Fibroblast of the conjunctiva (primary cell): ENCODE measurements at regions not wholly inside any gene's neighbourhood (a gene's known extent, or its start where the extent isn't known, plus 50 kb on each side); places are given as distances from the start of the nearest gene placed in this dataset.
"Not testable (repeated sequence)": the region's sequence is repeated elsewhere in the genome, so short reads cannot be mapped to it uniquely, and the experiment has no call there.

Source experiments
- DNase-seq: peaks from one replicate; pipeline ENCODE4 v3.0.0-alpha.2; 2010; ENCODE audit warnings: low read depth

DNA sequence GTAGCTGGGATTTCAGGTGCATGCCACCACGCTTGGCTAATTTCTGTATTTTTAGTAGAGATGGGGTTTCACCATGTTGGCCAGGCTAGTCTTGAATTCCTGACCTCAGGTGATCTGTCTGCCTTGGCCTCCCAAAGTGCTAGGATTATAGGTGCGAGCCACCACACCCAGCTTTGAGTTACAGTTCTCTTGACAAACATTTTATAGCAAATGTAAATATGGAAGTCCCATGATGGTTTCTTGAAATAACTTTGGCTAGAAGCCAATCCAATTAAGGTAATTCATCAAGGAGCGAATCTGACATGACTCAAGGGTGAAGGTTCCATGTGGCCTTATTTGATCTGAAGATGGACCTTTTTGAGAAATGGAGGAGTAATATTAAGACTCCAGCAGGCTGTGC lies 76.2 kb upstream of the RFLNA start:
- DNase-seq, result not testable (repeated sequence)

DNA sequence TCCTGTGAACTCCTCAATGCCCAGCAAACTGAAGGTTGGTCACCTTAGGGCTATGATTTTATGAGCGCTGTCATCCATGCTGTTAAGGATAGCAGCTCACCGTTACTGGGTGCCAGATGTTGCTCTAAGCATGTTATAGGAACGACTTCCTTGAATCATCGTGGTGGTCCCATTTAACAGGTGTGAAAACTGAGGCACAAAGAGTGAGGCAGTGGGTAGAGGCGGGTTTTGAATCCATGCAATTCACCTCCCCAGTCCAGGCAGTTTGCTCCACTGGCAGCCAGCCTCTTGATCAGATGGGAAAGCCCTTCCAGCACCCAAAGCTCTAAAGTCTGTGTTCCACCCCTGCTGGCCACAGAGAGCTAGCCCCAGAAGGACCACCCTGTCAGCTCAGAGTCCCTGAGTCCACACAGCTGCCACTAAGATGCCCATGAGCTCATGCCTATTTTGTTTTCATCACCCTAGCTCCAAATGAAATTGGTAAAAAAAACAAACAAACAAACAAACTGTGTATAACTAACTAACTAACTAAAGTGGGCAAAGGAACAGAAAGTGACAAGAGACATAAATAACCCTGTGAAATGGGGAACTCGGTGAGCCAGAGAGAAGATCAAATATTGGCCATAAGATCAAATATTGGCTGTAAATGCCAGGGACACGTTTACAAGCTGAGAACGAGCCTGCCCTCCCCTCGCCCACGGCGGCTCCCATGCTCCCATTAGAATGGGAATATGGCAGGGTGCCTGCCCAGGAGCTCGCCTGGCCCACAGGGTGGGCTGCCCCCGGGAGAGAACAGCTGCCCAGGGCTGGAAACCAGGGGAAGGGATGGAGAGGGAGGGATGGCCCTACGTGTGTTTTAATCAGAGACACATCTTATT lies 72.3 kb upstream of the RFLNA start:
- no peak for DNase-seq

DNA sequence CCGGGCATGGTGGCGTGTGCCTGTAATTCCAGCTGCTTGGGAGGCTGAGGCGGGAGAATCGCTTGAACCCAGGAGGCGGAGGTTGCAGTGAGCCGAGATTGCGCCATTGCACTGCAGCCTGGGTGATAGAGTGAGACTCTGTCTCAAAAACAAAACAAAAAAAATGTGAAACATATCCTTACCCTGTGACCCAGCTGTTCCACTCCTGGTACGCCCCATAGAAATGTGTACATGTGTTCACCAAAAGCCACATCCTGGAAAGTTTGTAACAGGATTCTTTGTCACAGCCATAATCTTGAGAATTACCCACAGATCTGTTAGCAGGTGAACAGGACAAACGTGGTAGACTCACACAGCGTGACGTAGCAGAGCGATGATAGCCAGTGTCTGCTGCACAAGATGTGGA lies 71.2 kb upstream of the RFLNA start:
- not testable (repeated sequence) for DNase-seq

DNA sequence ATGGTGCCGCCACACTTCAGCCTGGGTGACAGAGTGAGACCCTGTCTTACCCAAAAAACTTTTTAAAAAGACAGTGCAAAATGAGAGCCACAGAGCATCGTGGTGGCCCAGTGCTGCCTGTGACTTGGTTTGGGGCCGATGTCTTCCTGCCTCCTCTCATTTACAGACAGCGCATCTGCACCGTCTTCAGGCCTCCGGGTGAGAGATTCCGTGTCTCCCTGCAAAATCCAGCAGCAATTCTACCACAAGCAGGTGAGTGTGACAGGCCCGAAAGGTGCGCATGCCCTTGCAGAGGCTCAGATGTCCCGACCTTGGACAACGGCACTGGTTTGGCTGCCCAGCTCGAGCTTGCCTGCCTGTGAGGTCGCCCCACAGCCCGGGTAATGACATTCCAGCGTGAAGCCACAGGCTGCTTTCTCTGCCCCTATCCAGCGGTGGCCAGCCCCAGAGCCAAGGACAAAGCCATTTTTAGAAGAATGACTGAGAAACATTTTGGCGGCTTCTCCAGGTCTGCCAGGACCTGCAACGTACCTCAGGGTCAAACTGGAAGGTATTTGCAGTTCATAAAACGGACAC lies 70.3 kb upstream of the RFLNA start:
- DNase-seq, result no peak

DNA sequence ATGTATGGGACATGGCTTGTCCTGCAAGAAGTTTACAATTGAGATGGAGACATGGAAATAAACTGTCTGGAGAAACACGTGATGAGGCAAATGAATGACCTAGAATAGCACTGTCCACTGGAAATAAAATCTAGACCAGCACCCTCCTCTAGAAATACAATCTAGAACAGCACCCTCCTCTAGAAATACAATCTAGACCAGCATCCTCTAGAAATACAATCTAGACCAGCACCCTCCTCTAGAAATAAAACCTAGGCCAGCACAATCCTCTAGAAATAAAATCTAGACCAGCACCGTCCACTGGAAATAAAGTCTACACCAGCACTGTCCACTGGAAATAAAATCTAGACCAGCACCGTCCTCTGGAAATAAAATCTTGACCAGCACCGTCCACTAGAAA lies 69.2 kb upstream of the RFLNA start:
- no peak for DNase-seq

DNA sequence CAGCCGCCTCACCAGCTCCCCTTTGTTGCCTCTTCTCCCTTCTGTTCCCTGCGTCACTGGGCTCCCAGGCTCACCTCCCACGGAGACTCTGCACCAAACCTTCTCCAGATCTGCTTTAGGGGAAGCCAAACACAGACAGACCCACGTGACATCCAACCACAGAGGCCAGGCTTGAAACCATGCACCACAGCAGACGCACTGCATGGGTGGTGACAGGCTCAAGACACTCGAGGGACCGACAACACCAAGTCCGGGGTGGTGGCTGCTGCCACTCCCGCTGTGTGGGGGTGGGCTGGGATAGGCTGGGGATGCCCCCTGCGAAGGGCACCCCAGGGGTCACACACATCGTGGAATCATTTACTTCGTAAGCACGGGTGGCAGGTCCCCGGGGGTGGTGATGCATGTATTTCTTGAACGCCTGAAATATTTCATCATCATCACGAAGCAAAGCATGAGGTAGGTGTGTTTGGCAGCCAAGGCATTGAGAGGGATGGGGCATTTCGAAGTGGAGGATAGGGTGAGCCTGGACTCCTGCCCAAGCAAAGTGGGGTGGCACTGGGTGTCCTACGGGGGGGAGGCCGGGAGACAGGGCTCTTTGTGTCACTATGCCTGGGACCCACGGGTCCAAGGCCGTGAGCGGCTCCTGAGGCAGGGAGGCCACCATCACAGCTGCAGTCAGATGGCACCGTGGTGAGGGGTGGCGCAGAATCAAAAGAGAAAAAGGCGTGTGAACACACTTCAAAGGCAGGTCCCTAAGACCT lies 66.8 kb upstream of the RFLNA start:
- DNase-seq, result no peak

DNA sequence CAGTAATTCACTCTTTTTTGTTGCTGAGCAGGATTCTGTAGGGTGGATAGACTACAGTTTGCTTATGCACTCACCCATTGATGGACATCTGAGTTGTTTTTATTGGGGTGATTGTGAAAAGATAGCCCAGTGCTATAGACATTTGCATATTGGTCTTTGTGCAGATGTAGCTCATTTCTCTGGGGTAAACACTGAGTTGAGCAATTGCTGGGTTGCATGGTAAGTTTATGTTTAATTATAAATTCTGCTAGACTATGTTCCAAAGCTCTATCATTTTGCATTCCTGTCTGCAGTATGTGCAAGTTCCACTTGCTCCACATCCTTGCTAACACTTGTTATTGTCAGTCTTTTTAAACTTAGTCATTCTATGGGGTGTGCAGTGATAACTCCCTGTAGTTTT lies 65.4 kb upstream of the RFLNA start:
- DNase-seq, result no peak

DNA sequence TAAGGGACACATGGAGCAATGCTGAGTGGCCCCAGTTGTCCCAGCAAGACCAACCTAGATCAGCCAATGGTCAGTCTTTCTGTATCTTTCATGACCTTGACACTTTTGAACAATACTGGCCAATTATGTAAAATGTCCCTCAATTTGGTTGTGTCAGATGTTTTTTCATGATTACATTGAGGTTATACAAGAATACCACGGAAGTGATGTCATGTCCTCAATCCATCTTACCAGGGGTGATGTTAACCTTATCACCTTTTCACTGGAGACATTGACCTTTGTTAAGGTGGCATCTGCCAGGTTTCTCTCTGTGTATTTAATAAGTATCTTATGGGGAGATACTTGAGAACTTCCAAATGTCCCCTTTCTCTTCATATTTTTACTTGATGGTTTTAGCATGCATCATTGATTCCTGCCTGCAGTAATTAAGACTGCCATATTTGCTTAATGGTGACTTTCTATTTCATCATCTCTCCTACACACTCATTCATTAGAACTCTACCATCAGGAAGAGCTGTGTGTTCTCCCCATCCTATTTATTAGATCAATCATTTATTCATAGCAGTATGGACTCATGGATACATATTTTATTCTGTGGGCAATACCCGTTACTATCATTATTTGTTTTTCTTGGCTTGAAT lies 64.7 kb upstream of the RFLNA start:
- DNase-seq, result no peak

DNA sequence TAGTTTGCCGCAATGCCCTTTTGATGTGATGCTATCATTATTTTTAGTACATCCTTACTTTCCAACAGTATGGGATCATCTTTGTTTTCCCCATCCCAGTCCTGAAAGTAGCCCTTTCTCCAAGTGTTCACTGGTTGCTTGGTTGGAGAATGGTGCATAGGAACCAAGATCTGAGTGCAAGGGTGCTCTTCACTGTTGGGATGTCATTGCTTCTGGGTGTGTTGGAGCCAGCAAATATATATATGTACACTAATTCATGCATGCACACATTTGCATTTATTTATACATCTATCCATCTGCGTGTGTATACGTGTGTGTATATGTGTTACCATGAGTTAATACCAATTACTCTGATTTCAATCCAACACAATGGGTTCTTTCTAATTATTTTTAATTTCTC lies 64.1 kb upstream of the RFLNA start:
- no peak for DNase-seq

DNA sequence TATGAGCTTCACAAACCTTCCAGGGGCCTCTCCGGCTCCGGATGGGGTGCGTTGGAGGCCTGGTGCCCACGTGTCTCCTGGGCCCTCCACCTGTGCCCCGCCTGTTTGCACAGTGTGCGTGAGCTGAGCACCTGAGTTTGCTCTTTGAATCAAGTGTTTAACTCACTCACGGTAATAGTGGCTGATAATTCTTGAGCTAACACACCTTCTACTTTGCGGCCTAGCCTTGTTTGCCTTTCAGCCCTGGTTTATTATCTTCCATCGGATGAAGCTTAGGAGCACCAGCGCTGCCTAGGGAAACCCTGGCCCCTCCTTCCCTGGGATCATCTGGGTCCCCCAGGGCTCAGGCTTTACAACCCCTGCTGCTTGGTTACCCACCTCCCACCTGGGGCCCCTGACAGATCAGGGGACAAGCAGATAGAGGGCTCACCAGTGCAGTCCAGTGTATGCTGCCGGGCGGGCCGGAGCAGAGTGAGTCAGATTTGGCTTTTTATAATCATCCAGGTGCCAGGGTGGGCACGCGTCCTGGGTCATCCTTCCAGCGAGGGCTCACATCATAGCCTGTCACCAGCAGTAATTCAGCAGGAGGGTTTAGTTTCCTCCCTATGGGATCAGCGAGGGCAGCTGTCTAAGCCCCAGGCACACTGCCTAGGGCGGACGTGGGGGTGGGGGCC lies 62.8 kb upstream of the RFLNA start:
- DNase-seq, result no peak

DNA sequence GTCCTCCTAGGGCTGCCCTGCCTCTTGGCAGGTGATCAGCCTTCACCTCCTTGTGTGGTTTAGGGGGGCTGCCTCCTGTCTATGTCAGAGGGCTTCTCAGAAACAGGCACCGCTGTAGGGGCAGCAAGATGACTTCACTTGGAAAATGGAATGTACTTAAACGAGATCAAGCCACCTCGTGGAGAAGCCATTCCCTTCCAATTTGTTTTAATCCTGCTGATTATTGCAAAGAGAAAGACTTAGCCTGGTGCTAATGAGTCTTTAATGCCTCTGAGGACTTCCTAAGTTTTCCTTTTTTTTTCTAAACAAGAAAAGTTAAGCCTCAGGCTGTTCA lies 62.3 kb upstream of the RFLNA start:
- DNase-seq, result no peak

DNA sequence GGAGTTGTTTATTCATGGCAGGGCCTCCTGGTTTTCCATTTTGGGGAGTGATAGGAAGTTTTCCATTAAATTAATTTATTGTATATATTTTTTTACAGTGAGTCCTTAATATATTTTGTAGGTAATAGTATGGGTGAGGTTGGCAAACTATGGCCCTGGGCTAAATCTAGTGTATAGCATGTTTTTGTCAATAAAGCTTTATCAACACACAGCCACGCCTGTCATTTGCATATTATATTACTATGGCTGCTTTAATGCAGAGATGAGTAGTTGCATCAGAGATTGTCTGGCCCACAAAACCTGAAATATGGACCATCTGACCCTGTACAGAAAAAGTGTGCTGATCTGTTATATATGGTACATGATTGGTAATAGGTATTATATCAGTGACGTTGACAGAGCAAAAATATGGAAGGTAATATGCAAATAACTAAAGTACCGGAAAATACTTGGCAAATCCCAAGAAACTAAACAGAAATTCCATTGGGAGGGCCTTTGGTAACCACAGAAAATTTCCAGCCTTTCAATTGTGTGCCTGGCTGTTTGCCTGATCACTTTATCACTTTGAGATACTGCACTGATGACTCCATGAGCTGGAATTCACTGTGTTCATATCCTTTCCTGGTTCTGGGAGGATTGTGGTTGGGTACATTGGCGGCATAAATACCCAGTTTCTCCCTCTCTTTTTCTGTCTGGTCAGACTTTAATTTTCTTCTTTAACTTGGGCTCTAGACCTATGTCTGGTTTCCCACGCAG lies 61.7 kb upstream of the RFLNA start:
- DNase-seq, result no peak

DNA sequence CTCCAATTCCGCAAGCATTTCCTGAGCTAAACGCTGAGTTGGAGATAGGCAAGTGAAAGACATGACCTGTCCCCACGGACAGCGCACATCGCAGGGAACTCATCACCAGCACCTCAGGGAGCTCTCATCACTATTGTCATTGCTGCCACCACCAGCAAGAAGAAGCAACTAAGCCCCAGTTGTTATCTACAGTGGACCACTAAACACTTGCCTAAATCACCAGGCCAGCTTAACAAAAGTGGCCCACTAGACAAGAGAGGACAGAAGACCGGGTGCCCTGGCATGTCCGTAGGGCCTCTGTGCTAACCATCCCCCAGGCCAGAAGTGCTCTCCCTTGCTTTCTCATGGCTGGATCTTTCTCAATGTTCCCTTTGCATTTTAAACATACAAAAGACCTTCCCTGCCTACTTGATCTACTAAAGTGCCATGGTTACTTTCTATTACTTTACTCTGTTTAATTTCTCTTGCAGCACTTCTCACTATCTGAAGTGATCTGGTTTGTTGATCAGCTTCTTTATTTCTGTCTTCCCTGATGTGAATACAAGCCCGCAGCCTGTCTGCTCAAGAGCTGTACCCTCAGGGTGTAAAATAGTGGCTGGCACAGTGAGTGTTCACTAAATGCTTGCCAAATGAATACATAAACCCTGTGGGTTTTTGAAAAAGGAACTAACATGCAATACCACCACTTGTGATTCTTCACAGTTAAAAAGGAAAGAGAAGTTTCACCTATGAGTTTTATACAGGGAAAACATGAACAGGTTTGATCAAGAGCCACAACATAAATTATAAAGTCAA lies 60.9 kb upstream of the RFLNA start:
- no peak for DNase-seq

DNA sequence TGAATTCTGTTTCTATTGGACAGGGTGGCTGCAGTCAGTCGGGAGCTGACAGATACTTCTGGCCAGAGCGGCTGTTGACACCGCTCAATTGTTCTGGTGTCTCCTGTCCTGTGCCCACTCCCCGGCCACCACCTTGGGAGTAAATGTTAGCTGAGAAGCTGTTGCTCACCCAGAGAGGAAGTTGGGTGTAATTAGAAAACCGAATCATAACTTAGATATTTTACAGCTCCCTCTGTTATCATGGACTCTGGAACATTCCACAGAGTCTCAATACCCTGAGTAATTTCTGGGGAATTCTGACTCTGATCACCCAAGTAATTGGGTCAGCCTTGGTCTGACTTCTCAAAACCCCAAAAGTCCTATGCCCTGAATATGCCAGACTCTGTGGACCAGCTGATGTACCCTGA lies 58.3 kb upstream of the RFLNA start:
- DNase-seq, result no peak

DNA sequence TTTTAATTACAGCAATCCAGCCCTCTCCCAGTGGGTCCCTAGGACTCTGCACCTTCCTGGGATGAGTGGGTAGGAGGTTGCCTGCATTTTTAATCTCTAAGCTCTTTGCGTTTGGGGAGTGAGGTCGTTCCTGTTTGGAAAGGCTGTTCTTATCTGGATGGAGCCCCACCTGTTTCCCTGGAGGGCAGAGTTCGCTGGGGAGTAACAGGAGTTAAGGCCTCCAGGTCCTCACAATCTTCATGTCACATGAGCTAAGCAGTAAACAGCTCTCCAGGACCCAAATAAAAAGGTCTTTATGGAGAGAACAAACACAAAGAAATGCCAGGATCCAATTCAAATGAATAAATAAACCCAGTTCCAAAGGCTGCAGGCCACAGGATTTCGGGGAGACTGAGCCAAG lies 56.0 kb upstream of the RFLNA start:
- DNase-seq, result no peak

DNA sequence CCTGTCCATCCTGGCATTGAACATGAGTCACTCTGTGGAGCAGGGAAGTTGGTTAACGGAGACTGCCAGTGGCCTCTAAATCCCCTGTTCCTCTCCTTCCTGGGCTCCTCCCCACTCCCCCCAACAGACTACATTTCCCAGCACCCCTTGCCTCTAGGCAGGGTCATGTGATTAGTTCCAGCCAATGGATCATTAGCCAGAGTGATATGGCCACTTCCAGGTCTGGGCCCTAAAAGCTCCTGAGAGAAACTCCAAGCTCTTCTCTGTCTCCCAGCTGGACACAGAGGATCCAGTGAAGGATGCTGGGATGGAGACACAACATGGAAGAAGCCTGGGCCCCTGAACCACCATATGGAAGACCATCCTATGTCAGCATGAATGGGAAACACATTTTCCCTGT lies 54.4 kb upstream of the RFLNA start:
- no peak for DNase-seq

DNA sequence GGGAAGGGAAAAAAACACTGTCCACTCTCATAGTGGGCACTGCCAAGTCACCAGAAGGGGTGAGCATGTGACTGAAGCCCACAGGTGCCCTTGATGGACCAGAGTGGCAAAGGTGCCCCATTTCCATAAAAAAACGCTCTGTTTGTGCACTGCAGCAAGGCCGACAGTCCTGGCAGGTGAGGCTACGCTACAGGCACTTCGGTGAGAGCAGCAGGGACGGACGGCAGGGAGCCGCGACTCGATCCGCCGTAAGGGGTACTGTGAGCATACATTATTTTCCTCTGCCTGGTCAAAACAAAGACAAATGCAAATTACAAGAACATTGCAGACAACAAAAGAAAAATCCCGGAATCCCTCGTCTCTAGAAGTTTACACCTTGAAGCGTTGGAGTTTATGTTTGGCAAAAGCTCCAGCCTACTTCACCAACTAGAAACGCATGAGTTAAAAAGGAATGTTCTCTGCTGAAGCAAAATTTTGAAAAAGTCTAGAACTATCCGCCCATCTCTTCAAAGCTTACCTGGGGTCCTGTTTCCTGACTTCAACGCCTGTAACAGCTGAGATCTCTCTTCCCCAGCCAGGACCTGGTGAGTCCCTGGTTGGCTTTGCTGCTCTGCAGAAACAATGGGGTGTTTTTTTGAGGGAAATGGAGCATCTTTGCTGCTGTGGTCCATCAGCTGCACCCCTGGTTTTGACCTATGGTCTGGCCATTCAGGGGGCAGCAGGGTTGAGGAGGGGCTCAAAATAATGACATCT lies 52.9 kb upstream of the RFLNA start:
- no peak for DNase-seq

DNA sequence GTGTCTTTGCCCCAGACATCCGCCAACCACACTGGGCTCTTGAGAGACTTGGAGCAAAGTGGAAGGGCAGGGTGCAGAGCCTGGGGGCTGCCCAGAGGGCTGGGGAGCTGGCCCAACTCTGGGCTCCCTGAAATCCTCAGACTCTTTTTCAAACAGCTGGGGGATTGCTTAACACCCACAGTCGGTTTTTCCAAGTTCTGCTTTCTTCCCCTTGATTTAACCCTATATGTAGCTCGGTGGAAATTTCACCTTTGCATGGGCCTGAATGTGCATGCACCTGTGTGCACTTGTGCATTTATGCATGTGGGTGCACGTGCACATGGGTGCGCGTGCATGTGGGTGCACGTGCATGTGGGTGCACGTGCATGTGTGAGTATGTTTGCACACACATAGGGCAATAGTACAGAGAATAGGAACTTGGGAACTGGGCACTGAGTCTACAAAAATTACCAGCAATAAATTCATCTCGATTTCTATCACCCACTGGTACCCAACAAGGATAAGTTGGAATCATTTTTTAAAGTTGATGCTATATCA lies 52.3 kb upstream of the RFLNA start:
- DNase-seq, result no peak

DNA sequence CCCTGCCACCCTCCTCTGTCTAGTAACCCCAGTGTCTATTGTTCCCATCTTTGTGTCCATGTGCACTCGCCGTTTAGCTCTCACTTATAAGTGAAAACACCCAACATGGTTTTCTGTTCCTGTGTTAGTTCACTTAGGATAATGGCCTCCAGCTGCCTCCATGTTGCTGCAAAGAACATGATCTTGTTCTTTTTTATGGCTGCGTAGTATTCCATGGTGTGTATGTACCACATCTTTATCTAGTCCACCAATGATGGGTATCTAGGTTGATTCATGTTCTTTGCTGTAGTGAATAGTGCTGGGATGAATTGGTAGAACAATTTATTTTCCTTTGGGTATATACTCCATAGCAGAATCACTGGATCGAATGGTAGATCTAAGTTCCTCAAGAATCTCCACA lies 51.0 kb upstream of the RFLNA start:
- no peak for DNase-seq
